ENCODE measurements at regions not wholly inside any gene's neighbourhood (a gene's known extent, or its start where the extent isn't known, plus 50 kb on each side); places are given as distances from the start of the nearest gene placed in this dataset.

GRCh38 chr13:84528408-84529070 lies 646.3 kb upstream of the SLITRK1 start:
- TF ChIP-seq CTCF (conservative IDR thresholded peaks at IDR 0.05; ENCODE audit: low read length) (no peak), EZH2phosphoT487 (IDR thresholded peaks at IDR 0.05; ENCODE audit: borderline replicate concordance, low read depth, low read length) (no peak)
